ENCODE measurements at regions not wholly inside any gene's neighbourhood (a gene's known extent, or its start where the extent isn't known, plus 50 kb on each side); places are given as distances from the start of the nearest gene placed in this dataset.

DNA sequence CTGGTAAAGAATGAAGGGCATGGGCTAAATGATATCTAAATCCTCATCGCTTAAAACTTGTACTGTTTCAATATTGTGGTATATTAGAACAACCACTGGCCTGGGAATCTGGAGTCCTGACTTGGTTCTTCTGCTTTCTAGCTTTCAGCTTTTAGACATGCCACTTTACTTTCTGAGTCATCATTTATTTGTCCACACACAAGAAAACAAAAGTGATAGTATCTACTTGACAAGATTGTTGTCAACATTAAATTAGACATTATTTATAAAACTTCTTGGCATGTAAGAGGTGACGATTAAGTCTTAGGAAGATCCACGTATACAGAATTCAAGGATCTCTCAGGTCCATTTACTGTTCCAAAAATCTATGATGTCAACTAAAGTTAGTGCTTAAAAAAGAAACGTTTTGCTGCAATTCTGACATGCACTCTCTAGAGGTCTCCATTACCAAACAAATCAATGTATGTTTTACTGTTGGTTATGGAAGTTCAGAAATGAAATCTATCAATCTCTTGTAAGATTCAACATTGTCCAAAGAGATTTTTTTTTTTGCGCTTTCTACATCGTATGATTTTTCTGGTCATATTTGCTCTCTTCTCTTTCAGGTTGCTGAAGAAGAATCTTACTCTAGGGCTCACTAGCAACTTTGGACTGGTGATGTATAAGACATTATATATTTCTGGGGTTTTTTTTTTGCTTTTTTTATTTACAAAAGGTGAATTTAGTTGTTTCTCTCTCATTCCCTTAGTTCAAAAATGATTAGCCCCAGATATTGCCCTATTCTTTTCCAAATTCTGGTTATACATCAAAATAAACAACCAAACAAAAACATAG, 53.6 kb upstream of the DYNC1I1 start:
- TF ChIP-seq GATA3 (IDR thresholded peaks at IDR 0.05; ENCODE audit: low read depth, low read length) (no peak), GATA2 (IDR thresholded peaks at IDR 0.05; ENCODE audit: low read depth, low read length) (no peak)

DNA sequence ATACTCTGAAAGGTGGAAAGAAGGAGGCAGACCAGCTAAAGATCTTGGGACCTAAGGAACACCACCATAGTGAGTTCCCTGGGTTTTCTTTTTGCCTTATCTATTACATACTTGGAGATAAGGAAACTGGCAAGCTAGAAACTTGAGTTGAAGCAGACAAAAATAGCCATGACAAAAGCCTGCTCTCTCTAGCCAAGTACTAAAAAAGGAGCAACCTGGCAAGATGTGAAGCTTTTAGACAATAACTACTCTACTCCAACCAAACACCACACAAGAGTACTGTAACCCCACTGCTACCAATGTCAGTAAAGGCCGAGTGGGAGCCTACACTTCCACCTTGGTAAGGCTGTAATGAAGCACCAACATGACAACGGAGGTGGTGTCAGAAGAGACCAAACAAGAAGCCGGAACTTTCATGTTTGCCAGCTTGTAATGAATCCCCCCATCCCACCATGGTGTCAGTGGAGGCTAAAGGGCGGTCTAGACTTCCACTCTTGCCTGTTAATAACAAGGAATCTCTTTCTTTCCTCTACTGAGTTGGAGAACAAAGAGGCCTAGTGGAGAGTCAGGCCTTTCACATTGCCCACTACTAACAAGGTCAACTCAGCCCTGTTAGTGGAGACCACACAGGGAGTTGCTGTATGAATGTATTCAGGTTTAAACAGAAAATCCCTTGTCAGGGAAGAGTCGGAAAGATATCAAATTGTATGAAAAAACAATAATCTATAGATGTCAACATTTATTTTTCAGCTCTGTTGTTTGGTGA, 55.8 kb upstream of the DYNC1I1 start:
- TF ChIP-seq GATA2 (IDR thresholded peaks at IDR 0.05; ENCODE audit: low read depth, low read length): no peak
- TF ChIP-seq GATA3 (IDR thresholded peaks at IDR 0.05; ENCODE audit: low read depth, low read length): no peak

DNA sequence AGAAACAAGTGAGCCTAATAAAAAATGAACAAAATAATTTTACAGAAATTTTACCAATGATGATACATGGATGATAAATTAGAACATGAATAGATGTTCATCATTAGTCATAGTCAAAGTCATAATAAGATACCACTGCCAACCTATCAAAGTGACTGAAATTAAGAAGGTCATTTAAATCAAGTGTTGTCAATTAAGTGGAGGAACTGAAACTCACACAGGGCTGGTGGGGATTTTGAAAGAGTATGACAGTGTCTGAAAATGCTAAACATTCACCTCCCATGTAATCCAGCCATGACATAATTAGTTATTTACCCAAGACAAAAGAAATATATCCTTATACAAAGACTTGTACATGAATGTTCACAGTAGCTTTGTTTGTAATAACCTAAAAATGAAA, 57.1 kb upstream of the DYNC1I1 start:
- TF ChIP-seq GATA2 (IDR thresholded peaks at IDR 0.05; ENCODE audit: low read depth, low read length): no peak
- no peak for TF ChIP-seq GATA3 (IDR thresholded peaks at IDR 0.05; ENCODE audit: low read depth, low read length)

DNA sequence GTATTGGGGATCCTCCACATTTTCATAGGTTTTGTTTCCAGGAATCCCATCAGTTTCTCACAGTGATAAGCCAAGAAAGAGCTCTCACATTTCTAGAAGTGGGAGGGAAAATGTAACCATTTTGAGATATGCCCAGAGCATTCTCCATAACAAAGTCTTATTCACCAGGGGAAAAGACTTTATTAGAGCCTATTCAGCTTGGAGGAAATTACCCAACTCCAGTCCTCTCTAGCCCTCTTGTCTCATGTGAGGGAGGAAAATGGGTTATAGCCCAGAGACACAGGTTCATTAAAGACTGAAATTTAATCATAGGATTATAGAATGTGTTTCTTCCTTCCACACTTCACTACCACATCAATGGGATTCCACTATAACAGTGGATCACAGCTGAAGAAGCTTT, 61.6 kb upstream of the DYNC1I1 start:
- TF ChIP-seq GATA2 (IDR thresholded peaks at IDR 0.05; ENCODE audit: low read depth, low read length) (no peak), GATA3 (IDR thresholded peaks at IDR 0.05; ENCODE audit: low read depth, low read length) (no peak)

DNA sequence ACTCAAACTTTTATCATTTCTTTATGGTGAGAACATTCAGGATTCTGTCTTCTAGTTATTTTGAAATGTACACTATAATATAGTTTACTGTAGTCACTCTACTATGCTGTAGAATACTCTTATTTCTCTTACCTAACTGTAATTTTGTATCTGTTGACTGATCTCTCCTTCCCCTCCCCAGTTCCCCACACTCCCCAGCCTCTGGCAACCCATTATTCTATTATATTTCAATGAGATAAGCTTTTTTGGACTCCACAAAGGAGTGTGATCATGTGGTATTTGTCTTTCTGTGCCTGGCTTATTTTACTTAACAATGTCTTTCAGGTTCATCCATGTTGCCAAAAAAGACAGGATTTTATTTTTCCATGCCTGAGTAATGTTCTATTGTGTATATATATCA, 71.4 kb upstream of the DYNC1I1 start:
- peak; percentile 71; the same call in 1 of the 2 replicates for TF ChIP-seq GATA2 (IDR thresholded peaks at IDR 0.05; ENCODE audit: low read depth, low read length)
- TF ChIP-seq GATA3 (IDR thresholded peaks at IDR 0.05; ENCODE audit: low read depth, low read length): peak; percentile 83

DNA sequence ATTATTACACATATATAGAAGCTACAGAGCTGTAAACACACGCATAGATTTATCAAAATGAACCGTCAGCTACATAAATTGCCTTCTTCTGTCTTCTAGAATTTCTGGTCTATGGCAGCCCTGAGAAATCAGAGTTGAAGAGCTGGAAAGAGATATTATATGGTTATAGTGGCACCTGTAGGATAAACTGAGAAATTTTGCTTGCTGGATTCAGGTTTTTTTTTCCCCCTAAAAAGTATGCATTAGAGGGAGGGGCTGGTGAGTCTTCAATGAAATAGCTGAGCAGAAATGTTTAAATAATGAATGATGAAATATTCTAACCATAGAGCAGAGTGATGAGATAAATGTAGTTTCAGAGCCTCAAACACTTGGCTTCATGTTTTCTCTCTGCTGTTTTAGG, 78.0 kb upstream of the DYNC1I1 start:
- TF ChIP-seq GATA2 (IDR thresholded peaks at IDR 0.05; ENCODE audit: low read depth, low read length): no peak

DNA sequence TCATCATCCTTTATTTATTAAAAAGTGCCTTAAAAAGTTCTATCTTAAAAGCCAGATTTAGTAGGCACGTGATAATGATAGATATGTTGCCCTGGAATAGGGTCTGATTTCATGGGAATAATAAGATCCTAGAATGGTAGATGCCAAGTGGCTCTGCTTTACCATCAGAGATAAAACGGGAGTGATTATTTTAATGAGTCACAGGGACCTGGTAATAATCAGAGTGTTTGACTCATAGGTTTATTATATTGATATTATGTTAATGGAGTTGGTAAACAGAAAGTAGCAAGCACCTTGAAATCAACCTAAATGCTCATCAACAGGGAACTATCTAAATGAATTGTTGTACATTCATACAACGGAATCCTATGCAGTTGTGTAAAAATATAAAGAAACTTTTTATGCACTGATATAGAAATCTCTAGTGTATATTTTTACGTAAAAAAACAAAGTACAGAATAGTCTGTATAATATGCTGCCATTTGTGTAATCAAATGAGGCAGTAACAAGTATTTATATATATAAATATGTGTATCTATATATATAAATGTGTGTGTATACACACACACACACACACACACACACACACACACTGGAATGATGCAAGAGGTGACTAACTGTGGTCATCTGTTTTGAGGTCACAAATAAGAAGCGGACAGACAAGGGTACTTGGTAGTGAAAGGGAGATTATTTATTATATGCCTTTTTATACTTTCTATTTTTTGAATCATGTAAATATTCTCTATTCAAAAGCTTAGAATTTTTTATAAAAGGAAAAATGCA, 78.6 kb upstream of the DYNC1I1 start:
- TF ChIP-seq GATA3 (IDR thresholded peaks at IDR 0.05; ENCODE audit: low read depth, low read length): no peak

DNA sequence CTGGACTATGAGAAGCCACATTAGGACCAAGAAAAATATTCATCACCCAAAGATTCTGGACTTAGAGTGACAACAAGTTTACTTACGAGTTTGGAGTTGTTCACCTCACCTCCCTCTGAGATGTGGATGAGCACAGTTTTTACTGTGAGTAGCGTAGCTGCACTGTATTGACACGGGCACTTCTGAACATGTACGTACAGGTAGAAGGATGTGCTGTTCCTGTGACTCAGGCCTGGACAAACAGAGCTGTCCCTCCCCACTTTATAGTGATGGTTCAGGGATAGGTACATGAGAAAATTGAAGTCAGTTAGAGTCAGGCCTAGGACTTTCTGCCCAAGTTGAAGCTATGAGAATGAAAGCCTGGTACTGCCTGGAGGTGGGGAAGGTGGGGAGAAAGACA, 80.9 kb upstream of the DYNC1I1 start:
- TF ChIP-seq GATA2 (IDR thresholded peaks at IDR 0.05; ENCODE audit: low read depth, low read length): no peak
- no peak for TF ChIP-seq GATA3 (IDR thresholded peaks at IDR 0.05; ENCODE audit: low read depth, low read length)

DNA sequence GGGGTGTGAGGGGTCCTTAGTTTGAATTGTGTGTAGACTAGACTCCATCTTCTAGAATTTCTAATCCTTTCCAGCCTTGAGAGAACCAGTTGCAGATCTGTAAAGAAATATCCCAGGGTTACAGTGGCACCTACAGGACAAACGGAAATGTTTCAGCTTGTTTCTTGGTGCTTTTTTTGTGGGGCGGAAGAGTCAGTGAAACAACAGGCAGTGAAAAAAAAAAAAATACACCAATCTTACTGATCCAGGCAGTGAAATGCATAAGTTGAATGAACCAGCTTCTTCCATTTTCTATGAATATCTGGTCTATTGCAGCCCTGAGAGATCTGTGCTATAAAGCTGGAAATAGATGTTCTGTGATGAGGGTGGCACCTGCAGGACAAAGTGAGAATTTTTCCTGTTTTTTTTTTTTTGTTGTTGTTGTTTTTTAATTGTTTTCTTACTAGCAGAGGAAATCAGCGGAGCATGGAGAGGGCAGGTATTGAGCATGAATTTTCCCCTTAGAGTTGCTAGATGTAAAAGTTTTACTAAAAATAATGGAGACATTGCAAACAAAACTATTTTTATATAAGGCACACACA, 81.9 kb upstream of the DYNC1I1 start:
- TF ChIP-seq GATA3 (IDR thresholded peaks at IDR 0.05; ENCODE audit: low read depth, low read length): no peak

DNA sequence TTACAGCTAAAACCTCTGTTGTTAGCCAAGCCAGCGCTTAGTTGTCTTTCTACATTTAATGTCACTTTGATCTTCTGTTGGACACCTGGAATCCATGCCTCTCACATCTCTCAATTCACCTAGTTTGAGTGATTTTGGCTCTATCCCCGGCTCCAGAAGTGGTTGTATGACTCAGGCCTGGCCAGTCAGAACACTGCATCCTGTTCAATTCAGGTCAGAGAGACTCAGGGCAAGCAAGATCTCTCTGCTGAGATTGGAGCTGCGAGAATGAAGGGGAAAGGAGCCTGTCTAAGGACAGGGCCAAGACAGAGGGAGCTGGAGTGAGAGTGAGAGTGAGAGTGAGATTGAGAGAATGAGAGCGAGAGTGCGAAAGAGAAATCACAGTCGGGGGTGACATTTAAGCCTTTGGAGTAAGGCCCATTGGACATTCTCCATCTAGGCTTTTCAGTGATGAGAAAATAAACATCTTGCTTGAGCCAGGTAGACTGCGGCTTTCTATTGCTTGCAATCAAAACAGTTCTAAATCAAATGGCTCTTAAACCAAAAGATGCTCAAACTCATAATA, 83.3 kb upstream of the DYNC1I1 start:
- no peak for TF ChIP-seq GATA2 (IDR thresholded peaks at IDR 0.05; ENCODE audit: low read depth, low read length)
- no peak for TF ChIP-seq GATA3 (IDR thresholded peaks at IDR 0.05; ENCODE audit: low read depth, low read length)

DNA sequence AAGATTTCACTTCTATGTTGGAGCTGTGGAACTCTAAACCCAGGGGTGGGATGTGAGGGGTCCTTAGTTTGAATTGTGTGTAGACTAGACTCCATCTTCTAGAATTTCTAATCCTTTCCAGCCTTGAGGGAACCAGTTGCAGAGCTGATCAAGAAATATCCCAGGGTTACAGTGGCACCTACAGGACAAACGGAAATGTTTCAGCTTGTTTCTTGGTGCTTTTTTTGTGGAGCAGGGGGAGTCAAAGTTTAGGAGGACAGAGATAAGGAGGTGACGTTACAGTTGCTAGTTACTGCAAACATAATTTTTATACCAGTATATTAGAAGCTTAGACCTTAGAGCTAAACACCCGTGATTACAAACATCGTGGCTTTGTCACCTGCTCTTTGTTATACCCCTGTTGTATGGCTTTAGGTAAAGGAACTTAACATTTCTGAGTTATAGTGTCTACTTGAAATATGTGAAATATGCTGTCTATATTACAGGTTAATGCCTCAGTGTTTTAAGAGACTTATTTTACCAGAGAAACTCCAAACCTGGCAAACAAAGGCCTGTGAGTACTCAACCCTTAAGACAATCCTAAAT, 84.5 kb upstream of the DYNC1I1 start:
- TF ChIP-seq GATA2 (IDR thresholded peaks at IDR 0.05; ENCODE audit: low read depth, low read length) (no peak), GATA3 (IDR thresholded peaks at IDR 0.05; ENCODE audit: low read depth, low read length) (no peak)

DNA sequence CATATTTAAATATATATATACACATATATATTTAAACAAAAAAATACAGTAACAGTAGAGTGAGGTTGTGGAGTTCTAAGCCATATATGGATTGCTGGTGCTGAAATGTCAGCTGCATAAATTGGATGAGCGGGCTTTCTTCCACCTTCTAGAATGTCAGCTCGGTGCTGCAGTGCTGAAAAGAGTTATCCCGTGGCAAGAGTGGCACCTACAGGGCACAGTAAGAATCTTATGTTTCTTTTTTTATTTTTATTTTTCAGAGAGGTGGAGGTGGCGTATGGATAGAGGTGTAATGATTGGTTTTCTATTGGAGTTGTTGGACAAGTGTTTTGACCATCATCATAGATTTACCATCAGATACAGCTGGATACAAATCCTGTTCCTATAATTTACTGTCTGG, 86.2 kb upstream of the DYNC1I1 start:
- TF ChIP-seq GATA3 (IDR thresholded peaks at IDR 0.05; ENCODE audit: low read depth, low read length): no peak
- no peak for TF ChIP-seq GATA2 (IDR thresholded peaks at IDR 0.05; ENCODE audit: low read depth, low read length)

DNA sequence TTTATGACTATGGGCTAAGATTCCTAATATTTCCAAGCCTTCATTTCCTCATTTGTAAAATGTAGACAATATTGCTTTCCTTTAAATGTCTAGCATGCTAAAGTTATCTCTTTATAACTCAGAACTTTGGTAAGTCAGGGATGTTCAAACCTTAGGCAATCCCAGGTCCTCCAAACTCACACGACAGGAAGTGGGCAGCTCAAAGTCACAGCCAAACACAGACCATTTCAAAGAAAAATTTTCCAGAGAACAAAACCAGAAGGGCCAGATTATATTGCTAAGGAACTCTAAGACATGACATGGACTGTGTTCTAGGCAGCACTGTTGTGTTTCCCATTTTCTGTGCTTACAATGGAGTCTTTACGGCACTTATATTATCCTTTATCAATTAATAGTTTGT, 87.8 kb upstream of the DYNC1I1 start:
- no peak for TF ChIP-seq GATA3 (IDR thresholded peaks at IDR 0.05; ENCODE audit: low read depth, low read length)
- no peak for TF ChIP-seq GATA2 (IDR thresholded peaks at IDR 0.05; ENCODE audit: low read depth, low read length)

DNA sequence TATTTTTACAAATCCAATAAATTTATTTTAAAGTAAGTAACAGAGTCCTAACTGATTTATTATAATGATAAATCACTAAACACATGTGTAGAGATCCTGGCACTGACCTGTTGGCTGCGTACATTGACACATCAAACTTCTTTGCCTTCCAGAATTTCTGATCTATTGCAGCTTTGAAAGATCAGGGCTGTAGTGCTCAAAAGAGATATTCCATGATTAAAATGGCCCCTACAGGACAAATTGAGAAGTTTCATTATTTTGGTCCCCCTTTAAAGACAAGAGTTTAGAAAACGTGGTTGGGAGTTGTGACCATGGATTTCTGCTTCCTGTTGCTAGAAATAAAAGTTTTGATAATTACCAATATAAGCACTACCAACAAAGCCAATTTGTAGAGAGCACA, 87.7 kb upstream of the PDK4 start:
- no peak for TF ChIP-seq GATA3 (IDR thresholded peaks at IDR 0.05; ENCODE audit: low read depth, low read length)
- TF ChIP-seq GATA2 (IDR thresholded peaks at IDR 0.05; ENCODE audit: low read depth, low read length): no peak
